HG02943 (cell line): ENCODE measurements at regions not wholly inside any gene's neighbourhood (a gene's known extent, or its start where the extent isn't known, plus 50 kb on each side); places are given as distances from the start of the nearest gene placed in this dataset.

Experiments
- ATAC-seq: cut with Tn5 transposase; IDR thresholded peaks from one replicate; pipeline ENCODE4 v1.9.1; 2021; ENCODE audit warnings: mild to moderate bottlenecking, low read depth, moderate library complexity; ENCODE audit not compliant: unreplicated experiment

DNA sequence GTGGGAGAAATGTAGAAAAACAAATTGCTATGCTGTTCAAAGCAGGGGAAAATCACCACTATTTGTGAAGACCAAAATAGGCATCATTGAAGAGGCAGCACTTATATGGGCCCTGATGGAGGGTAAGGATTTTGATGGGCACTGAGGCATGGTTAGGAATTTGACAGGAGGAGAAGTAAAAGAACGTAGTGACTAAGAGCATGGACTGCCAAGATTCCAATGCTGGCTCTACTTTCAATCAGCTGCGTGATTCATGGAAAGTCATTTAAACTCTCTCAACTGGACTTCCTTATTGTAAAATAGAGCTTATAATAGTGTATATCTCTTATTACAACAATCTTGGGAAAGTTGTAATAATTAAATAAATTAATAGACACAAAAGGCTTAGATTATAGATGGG, 267.7 kb upstream of the G2E3 start:
- no peak for ATAC-seq

DNA sequence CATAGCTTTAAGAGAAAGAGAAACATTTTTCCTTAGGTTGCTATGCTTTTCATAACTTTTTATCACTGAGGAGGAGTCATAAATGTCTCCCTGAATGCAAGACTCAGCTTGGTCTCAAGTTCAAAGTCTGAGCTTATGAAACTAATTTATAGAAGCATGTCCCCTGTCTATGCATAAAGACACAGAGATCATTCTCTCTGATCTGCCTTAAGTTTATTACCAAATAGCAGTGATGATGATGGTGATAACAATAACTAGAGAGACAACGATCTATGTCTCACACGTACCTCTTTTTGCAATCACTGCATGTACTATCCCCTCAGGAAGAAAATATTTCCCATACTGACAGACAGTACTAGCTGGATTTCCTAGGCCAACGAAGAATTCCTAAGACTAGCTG, 266.4 kb upstream of the G2E3 start:
- ATAC-seq, result no peak

GRCh38 chr14:30295980-30296379, 263.0 kb upstream of the G2E3 start:
- no peak for ATAC-seq

DNA sequence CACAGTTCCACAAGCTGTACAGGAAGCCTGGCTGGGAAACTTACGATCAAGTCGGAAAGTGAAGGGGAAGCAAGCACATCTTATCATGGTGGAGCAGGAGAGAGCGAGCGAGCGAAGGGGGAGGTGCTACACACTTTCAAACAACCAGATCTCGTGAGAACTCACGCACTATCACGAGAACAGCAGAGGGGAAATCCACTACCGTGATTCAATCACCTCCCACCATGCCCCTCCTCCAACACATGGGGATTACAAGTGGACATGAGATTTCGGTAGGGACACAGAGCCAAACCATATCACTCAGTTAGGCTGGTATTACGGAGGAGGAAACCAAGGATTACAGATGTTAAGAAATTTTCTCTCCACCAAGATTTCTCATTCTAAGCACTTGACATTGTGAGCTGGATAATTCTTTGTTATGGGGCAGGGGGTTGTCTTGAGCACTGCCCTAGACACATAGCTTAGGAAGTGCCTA, 262.0 kb upstream of the G2E3 start:
- ATAC-seq, result no peak

DNA sequence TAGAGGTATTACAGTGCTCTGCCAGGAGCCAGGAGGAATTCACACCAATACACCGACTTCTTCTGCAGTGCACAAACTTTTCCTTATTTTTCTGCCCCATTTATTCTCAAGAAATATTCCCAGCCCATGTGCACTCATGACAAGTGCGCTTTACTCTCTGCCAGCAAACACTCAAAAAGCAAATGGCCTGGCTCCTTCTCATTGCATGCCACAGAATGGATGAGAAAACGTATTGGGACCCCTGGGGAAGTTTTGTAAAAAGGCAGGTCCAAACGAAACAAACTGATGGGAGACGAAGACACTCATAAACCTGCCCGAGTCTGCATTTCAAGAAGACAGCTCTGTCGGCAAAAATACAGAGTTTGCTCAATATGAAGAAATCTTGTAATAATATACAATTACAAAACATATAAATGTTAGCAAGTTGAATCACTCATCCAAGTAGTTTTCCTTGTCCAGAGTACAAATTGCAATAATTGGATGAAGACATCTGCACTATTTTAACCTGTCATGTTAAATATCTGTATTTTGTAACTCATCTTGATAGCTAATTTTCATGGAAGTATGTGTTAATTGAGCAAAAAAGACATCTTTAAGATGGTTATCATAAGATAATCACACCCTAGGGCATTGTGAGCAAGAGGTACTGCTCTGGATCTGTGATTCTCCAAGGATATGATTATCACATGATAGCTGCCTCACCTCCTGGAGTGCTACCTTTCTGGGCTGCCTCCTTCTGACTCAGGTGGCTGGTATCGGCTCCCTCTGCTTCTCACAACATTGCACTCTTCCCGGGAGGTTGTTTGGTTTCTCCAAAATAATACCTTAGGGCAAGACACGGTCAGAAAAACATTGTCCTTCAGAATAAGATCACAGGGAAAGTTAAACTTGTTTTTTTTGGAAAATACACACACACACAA, 260.8 kb upstream of the G2E3 start:
- ATAC-seq, result no peak

DNA sequence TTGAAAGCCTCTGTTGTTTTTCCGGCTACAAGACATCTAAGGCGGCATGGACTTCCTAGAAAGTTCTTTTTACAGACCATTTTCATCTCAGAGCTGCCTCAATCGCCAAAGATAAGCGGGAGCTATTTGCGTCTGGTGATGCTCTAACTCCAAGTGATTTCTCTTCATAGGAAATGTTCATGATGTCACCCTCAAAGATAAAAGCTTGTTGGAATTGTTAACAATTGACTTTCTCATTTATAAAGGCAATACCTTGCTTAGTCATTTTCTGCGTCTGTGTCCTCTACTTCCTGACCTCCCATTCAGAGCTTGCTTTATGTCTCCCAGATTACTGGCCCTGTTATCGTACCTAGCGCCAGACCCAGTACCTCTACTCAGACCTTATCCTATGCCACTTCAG, 259.0 kb upstream of the G2E3 start:
- ATAC-seq, result no peak

DNA sequence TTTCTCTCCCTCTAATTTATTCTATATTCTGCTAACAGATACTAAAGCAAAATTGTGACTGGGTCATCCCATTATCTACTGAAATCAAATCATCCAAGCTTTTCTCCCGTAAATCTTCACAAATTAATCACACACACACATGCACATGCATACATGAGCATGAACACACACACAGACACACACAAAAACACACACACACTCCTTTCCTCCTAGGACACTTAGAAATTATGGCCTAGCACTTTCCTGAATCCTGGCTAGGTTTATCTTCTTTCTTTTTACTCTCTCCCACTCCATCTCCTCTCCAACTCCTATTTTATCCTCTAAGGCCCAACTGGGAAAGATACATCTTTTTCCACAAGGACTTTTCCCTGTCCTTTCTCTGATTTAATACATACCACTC, 255.6 kb upstream of the G2E3 start:
- no peak for ATAC-seq

DNA sequence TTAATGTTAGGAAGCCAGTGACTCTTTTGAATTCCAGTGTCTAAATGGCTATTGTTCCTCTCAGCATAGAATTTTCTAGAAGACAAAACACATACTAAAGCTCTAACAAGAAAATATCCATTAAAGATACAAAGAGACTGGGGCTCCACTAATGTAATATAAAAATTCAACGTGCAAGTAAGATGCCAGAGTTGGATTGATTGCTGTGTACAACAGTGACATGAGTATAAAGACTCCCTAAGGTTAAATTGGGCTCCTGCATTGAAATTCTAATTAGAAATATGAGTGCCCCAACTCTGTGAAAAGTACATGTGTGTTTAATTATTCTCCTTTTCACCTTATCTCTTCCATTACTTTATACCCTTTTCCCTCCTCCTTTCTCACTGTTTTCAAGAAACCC, 253.6 kb upstream of the G2E3 start:
- ATAC-seq, result no peak

DNA sequence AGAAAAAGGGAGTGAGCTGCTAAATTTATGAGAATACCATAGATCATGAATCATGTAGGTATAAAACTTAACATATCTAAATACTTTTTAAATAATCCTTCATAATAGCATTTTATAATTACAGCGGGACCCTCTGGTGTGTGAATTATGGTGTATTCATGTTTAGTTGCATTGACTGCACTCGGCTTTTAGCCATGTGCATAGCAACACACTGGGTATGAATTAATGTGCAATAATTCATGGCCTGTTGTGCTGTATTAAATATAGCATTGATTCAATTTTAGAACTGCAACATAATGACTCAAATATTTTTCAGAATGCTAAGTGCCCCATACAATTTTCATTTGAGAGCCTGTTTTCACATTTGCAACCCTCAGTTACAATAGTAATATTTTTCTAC, 249.6 kb upstream of the G2E3 start:
- no peak for ATAC-seq

DNA sequence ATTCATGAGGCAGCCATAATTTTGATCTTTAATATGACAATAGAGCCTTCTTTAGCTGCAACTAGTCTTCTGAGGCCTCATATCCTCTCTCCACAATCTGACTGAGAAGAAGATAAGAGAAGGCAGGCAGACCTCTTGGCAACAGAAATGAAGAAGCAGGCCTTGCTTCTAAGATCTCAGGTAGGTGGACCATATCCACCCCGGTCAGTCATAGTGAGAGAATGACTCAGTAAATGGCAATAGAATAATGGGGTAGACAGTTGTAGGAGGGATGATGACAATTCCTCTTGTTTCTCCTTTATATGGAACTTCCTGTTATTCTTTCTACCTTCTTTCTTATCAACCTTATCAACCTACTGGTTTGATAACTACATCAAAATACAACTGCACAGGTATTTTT, 246.7 kb upstream of the G2E3 start:
- no peak for ATAC-seq

DNA sequence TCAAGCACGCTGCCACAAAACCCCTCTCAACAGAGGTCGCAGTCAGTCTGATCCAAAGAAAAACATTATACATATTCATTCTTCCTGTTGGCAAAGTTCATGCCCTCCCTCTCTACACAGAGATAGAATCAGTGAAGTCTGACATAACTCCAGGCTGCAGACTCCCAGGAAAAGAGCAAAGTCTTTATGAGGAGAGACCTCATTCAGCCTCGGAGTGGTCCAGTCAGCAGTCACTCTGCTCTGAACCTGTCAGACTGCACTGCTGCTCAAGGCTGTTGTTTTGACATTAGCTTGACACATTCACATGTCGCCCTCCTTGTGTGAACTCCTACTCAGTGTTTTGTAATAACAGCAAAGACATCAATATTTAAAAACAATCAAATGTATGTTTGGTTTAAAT, 241.2 kb upstream of the G2E3 start:
- ATAC-seq, result no peak

DNA sequence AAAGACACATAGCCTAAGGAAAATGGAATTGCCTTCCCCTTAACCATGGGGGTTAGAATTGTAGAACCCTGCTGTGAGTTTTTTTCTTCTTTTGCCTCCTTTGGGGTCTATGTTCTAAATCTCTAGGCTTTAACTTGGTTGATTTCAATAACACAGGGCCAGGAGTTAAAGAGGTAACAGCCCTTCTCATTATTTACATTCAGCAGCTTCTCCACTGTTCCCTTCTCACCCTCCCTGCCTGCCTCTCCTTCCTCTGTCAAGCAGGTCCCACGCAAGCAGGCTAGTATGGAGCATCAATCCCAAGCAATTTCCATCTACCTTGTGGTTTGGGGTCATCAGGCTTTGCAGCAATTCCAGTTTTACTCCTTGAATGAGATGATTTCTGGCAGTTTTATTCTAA, 236.1 kb upstream of the G2E3 start:
- no peak for ATAC-seq

DNA sequence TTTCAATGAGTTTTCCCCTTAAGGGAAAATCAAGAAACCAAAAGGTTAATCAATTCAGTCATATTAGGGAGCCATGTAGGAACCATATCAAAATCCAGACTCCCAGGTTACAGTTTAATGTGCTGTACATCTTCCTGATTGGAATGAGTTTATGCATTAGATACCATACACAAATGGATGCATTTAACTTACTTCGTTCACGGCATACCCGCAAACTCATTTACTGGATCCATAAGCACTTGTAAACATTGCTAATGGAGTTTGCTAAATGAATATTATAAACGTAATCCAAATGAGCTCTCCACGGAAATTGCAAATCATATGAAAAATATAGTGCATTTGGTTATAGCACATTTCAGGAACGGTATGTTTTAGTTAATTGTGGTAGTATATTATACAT, 228.9 kb upstream of the G2E3 start:
- ATAC-seq, result no peak

DNA sequence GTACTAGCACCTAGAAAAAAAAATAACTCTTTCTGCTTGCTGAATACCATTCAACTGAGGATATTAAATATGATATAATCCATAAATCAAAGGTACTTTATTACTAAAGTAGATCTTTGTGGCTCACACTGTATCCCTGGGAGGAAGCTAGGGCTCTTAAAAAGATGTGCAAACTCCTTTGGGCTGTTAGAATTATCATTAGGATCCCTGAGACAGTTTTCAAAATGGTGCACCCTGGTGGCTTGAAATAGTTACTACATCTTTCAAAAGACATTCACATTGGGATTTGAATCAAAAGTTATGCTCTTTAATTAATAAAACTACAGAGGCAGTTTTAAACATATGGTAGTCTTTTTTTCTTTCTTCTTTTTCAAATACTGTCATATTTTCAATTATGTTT, 228.5 kb upstream of the G2E3 start:
- no peak for ATAC-seq

DNA sequence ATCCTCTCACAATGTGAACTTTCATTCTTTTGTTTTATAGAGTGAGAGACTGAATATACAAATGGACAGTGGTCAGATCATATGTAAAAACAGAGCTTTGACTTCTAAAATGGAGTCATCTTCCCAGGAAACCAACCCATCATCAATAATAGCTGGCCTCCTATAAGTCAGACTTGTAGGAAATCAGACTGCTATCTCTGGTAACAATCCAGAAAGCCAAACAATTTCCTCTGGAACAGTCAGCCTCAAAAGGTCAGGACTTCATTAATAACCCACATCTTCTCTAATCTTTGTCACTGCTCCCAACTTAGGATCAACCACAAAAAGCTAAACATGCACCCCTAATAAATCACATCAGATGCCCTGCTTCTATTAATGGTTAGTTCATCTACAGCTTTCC, 227.9 kb upstream of the G2E3 start:
- ATAC-seq, result no peak

GRCh38 chr14:30332374-30332773, 226.6 kb upstream of the G2E3 start:
- ATAC-seq, result no peak

GRCh38 chr14:30333934-30334333, 225.0 kb upstream of the G2E3 start:
- no peak for ATAC-seq

GRCh38 chr14:30337456-30337855, 221.5 kb upstream of the G2E3 start:
- ATAC-seq, result no peak

- ATAC-seq, result no peak
These were observed 219.6 kb upstream of the G2E3 start for GRCh38 chr14:30339311-30339901.

DNA sequence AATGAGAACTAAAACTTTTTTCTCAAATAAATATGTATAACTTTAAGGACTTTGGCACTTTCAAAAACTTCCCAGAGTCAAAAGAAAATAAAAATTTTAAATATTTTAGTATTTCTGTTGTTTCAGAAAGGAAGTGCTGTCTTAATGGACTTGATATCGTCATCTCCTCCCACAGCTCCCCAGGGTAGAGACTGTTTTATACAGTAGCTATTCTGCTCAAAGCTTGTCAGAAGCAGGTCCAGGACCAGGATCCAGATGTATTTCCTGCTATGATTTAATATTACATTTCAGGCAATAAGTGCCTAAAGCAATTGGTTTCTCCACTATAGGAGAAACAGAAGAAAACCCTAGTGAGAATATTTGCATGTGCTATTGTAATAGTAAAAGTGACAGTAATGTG, 218.5 kb upstream of the G2E3 start:
- no peak for ATAC-seq

GRCh38 chr14:30345511-30345910, 213.4 kb upstream of the G2E3 start:
- ATAC-seq, result no peak

DNA sequence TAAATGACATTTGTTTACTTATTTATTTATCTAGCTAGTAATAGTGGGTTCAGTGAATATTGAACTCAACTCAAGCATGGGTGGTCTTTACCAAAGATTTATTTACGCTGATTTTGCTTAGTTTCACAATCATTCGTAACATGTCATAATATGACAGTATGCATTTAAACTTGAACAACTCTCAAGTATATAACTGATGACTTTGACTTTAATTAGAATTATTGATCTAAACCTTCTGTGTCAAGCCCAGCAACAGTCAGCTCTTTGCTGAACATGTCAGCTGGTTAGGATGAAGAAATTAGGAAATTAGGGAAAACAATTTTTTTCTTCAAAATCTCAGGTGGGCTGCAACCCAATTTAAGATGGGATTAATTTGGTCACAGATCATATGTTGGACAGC, 210.5 kb upstream of the G2E3 start:
- no peak for ATAC-seq
